B cell (primary cell): ENCODE measurements at regions not wholly inside any gene's neighbourhood (a gene's known extent, or its start where the extent isn't known, plus 50 kb on each side); places are given as distances from the start of the nearest gene placed in this dataset.

Experiments used
- EZH2 ChIP-seq: IDR thresholded peaks from 2 replicates; pipeline ENCODE4 v1.6.1; 2012; ENCODE audit warnings: borderline replicate concordance, low read depth, mild to moderate bottlenecking, moderate library complexity, low read length; ENCODE audit not compliant: insufficient read depth, poor library complexity, severe bottlenecking
- TF ChIP-seq, protein P1 (sequence below): fragments of 200-600 bp; IDR thresholded peaks from one replicate; pipeline ENCODE4 v1.8.0; 2022; ENCODE audit warnings: antibody characterized with exemption, mild to moderate bottlenecking

GRCh38 chr1:40921522-40921921, 58.0 kb upstream of the CTPS1 start:
- TF ChIP-seq, protein P1, sequence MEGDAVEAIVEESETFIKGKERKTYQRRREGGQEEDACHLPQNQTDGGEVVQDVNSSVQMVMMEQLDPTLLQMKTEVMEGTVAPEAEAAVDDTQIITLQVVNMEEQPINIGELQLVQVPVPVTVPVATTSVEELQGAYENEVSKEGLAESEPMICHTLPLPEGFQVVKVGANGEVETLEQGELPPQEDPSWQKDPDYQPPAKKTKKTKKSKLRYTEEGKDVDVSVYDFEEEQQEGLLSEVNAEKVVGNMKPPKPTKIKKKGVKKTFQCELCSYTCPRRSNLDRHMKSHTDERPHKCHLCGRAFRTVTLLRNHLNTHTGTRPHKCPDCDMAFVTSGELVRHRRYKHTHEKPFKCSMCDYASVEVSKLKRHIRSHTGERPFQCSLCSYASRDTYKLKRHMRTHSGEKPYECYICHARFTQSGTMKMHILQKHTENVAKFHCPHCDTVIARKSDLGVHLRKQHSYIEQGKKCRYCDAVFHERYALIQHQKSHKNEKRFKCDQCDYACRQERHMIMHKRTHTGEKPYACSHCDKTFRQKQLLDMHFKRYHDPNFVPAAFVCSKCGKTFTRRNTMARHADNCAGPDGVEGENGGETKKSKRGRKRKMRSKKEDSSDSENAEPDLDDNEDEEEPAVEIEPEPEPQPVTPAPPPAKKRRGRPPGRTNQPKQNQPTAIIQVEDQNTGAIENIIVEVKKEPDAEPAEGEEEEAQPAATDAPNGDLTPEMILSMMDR: no peak
- TF ChIP-seq EZH2: no peak
